Neutrophil (primary cell): ENCODE measurements at regions not wholly inside any gene's neighbourhood (a gene's known extent, or its start where the extent isn't known, plus 50 kb on each side); places are given as distances from the start of the nearest gene placed in this dataset.

ENCODE experiments used
- H3K27ac ChIP-seq: fragments of 200-600 bp; sonication (generic); 2 replicates; pipeline ENCODE4 v1.5.1; 2016; ENCODE audit warnings: mild to moderate bottlenecking, moderate library complexity
- H3K27me3 ChIP-seq: fragments of 200-600 bp; sonication (generic); 2 replicates; pipeline ENCODE4 v1.6.0; 2016; ENCODE audit warnings: mild to moderate bottlenecking
- H3K36me3 ChIP-seq: fragments of 200-600 bp; sonication (generic); 2 replicates; pipeline ENCODE4 v1.5.1; 2017
- H3K4me1 ChIP-seq, 2 experiments: fragments of 200-600 bp in 1 of 2; sonication (generic) in 1 of 2; 1 replicate in 1 of 2; 2 replicates in 1 of 2; pipeline versions ENCODE4 v1.5.1 to v1.6.1; 2013 to 2016; ENCODE audit warnings: low read depth in 1 of 2, low read length in 1 of 2, mild to moderate bottlenecking in 1 of 2, moderate library complexity in 1 of 2; ENCODE audit not compliant: control insufficient read depth in 1 of 2, insufficient read depth in 1 of 2
- H3K4me3 ChIP-seq, 2 experiments: fragments of 200-600 bp in 1 of 2; sonication (generic) in 1 of 2; 1 replicate in 1 of 2; 2 replicates in 1 of 2; pipeline ENCODE4 v1.5.1; 2013 to 2016; ENCODE audit warnings: low read depth in 1 of 2, low read length in 1 of 2, mild to moderate bottlenecking in 1 of 2, moderate library complexity in 1 of 2
- H3K9me3 ChIP-seq: fragments of 200-600 bp; sonication (generic); 2 replicates; pipeline ENCODE4 v1.5.1; 2016
- CTCF ChIP-seq: fragments of 200-600 bp; sonication (generic); IDR thresholded peaks from 2 replicates; pipeline ENCODE4 v1.5.1; 2016; ENCODE audit warnings: antibody characterized with exemption

- Histone ChIP-seq H3K36me3 (no peaks in the 10 kb centered on the region), H3K9me3 (no peaks in the 10 kb centered on the region), H3K27ac (no peak overlapping the region), H3K4me3 (no peak overlapping the region), H3K27me3 (no peaks in the 10 kb centered on the region), H3K4me1 (no peaks in the 10 kb centered on the region)
- TF ChIP-seq CTCF = no peak
Observed at GRCh38 chr5:4137781-4138180, 542.1 kb downstream of the IRX1 start.

GRCh38 chr5:4142842-4143241, 547.2 kb downstream of the IRX1 start:
- no peak for TF ChIP-seq CTCF
- no peaks in the 10 kb centered on the region for H3K36me3 ChIP-seq
- H3K27ac ChIP-seq = no peak overlapping the region
- no peak overlapping the region for H3K4me3 ChIP-seq
- no peaks in the 10 kb centered on the region for H3K4me1 ChIP-seq
- H3K27me3 ChIP-seq = no peaks in the 10 kb centered on the region
- H3K9me3 ChIP-seq = no peaks in the 10 kb centered on the region

GRCh38 chr5:4144411-4145007, 548.9 kb downstream of the IRX1 start:
- H3K27me3 ChIP-seq = no peaks in the 10 kb centered on the region
- H3K36me3 ChIP-seq = no peaks in the 10 kb centered on the region
- no peak for TF ChIP-seq CTCF
- no peak overlapping the region for H3K27ac ChIP-seq
- no peak overlapping the region for H3K4me3 ChIP-seq
- H3K4me1 ChIP-seq = no peaks in the 10 kb centered on the region
- no peaks in the 10 kb centered on the region for H3K9me3 ChIP-seq

GRCh38 chr5:4145511-4145910, 549.9 kb downstream of the IRX1 start:
- Histone ChIP-seq H3K27ac (no peak overlapping the region), H3K36me3 (no peaks in the 10 kb centered on the region), H3K4me3 (no peak overlapping the region), H3K27me3 (no peaks in the 10 kb centered on the region), H3K9me3 (no peaks in the 10 kb centered on the region), H3K4me1 (no peaks in the 10 kb centered on the region)
- TF ChIP-seq CTCF = no peak

GRCh38 chr5:4148009-4148408, 552.4 kb downstream of the IRX1 start:
- no peak overlapping the region for H3K27ac ChIP-seq
- H3K9me3 ChIP-seq = no peaks in the 10 kb centered on the region
- H3K36me3 ChIP-seq = no peaks in the 10 kb centered on the region
- TF ChIP-seq CTCF = no peak
- no peaks in the 10 kb centered on the region for H3K4me1 ChIP-seq
- H3K4me3 ChIP-seq = no peak overlapping the region
- no peaks in the 10 kb centered on the region for H3K27me3 ChIP-seq

GRCh38 chr5:4150067-4150466, 554.4 kb downstream of the IRX1 start:
- no peaks in the 10 kb centered on the region for H3K4me1 ChIP-seq
- H3K9me3 ChIP-seq = no peaks in the 10 kb centered on the region
- no peaks in the 10 kb centered on the region for H3K27me3 ChIP-seq
- no peak overlapping the region for H3K27ac ChIP-seq
- H3K36me3 ChIP-seq = no peaks in the 10 kb centered on the region
- no peak for TF ChIP-seq CTCF
- H3K4me3 ChIP-seq = no peak overlapping the region
